H9 (cell line): ENCODE measurements at regions not wholly inside any gene's neighbourhood (a gene's known extent, or its start where the extent isn't known, plus 50 kb on each side); places are given as distances from the start of the nearest gene placed in this dataset.

Source experiments
- DNase-seq: peaks from one replicate; pipeline ENCODE4 v3.0.0-alpha.2; 2017
- H2AFZ ChIP-seq: one replicate; pipeline ENCODE4 v1.6.1; 2013; ENCODE audit warnings: mild to moderate bottlenecking, low read length, control low read depth, moderate library complexity
- H2AK5ac ChIP-seq: 2 replicates; pipeline ENCODE4 v1.6.1; 2013; ENCODE audit warnings: low read length, control low read depth, mixed read lengths; ENCODE audit not compliant: insufficient read length
- H2BK120ac ChIP-seq: one replicate; pipeline ENCODE4 v1.6.1; 2013; ENCODE audit warnings: low read depth, mild to moderate bottlenecking, low read length, control low read depth, inconsistent platforms; ENCODE audit not compliant: poor library complexity, severe bottlenecking
- H2BK12ac ChIP-seq: 2 replicates; pipeline ENCODE4 v1.6.1; 2013; ENCODE audit warnings: low read length, control low read depth, mixed read lengths, low read depth; ENCODE audit not compliant: insufficient read length
- H2BK15ac ChIP-seq: 2 replicates; pipeline ENCODE4 v1.6.1; 2013; ENCODE audit warnings: low read depth, low read length, control low read depth
- H2BK20ac ChIP-seq: one replicate; pipeline ENCODE4 v1.6.1; 2013; ENCODE audit warnings: low read depth, mild to moderate bottlenecking, low read length, control low read depth, inconsistent platforms; ENCODE audit not compliant: poor library complexity, severe bottlenecking
- H2BK5ac ChIP-seq: 2 replicates; pipeline ENCODE4 v1.6.1; 2013; ENCODE audit warnings: low read length, control low read depth, mixed read lengths; ENCODE audit not compliant: insufficient read length
- H3K14ac ChIP-seq: 2 replicates; pipeline ENCODE4 v1.6.1; 2013; ENCODE audit warnings: low read length, control low read depth; ENCODE audit not compliant: insufficient read depth
- H3K18ac ChIP-seq: 2 replicates; pipeline ENCODE4 v1.6.1; 2013; ENCODE audit warnings: low read depth, mild to moderate bottlenecking, mixed read lengths, low read length, control low read depth; ENCODE audit not compliant: insufficient read length
- H3K23ac ChIP-seq: 2 replicates; pipeline ENCODE4 v1.6.1; 2013; ENCODE audit warnings: low read length, control low read depth, mixed read lengths, low read depth; ENCODE audit not compliant: insufficient read length
- H3K23me2 ChIP-seq: 2 replicates; pipeline ENCODE4 v1.6.1; 2013; ENCODE audit warnings: low read depth, mild to moderate bottlenecking, mixed read lengths, low read length, control low read depth; ENCODE audit not compliant: insufficient read length, poor library complexity, severe bottlenecking
- H3K27ac ChIP-seq: 2 replicates; pipeline ENCODE4 v1.5.1; 2013; ENCODE audit warnings: low read length, control low read depth, mixed read lengths, low read depth; ENCODE audit not compliant: insufficient read length
- H3K27me3 ChIP-seq: 2 replicates; pipeline ENCODE4 v1.6.1; 2013; ENCODE audit warnings: low read length, control low read depth, inconsistent platforms; ENCODE audit not compliant: insufficient read depth
- H3K4ac ChIP-seq: 2 replicates; pipeline ENCODE4 v1.6.1; 2013; ENCODE audit warnings: low read depth, mild to moderate bottlenecking, control low read depth, inconsistent platforms, low read length, moderate library complexity
- H3K4me1 ChIP-seq: 2 replicates; pipeline ENCODE4 v1.6.1; 2013; ENCODE audit warnings: low read length, control low read depth, inconsistent platforms; ENCODE audit not compliant: insufficient read depth
- H3K4me2 ChIP-seq: 2 replicates; pipeline ENCODE4 v1.6.1; 2013; ENCODE audit warnings: low read length, control low read depth, mixed read lengths; ENCODE audit not compliant: insufficient read length, insufficient read depth
- H3K56ac ChIP-seq: 2 replicates; pipeline ENCODE4 v1.6.1; 2013; ENCODE audit warnings: low read depth, mild to moderate bottlenecking, mixed read lengths, low read length, control low read depth; ENCODE audit not compliant: insufficient read length
- H3K79me1 ChIP-seq: 2 replicates; pipeline ENCODE4 v1.6.1; 2013; ENCODE audit warnings: low read depth, mild to moderate bottlenecking, moderate library complexity, low read length, control low read depth, inconsistent platforms; ENCODE audit not compliant: insufficient read depth, poor library complexity, severe bottlenecking
- H3K79me2 ChIP-seq: 2 replicates; pipeline ENCODE4 v1.6.1; 2013; ENCODE audit warnings: low read length, control low read depth, inconsistent platforms; ENCODE audit not compliant: insufficient read depth
- H3K9ac ChIP-seq: 2 replicates; pipeline ENCODE4 v1.6.1; 2013; ENCODE audit warnings: low read length, control low read depth, mixed read lengths; ENCODE audit not compliant: insufficient read length; ENCODE audit errors: extremely low read depth
- H3K9me3 ChIP-seq: one replicate; pipeline ENCODE4 v1.6.1; 2013; ENCODE audit warnings: low read depth, low read length, inconsistent platforms; ENCODE audit not compliant: control insufficient read depth
- H3T11ph ChIP-seq: one replicate; pipeline ENCODE4 v1.6.1; 2013; ENCODE audit warnings: mild to moderate bottlenecking, low read length, control low read depth, inconsistent platforms
- H4K20me1 ChIP-seq: one replicate; pipeline ENCODE4 v1.6.1; 2013; ENCODE audit not compliant: control insufficient read depth, insufficient read length, insufficient read depth
- H4K5ac ChIP-seq: 2 replicates; pipeline ENCODE4 v1.6.1; 2013; ENCODE audit warnings: low read depth, mild to moderate bottlenecking, mixed read lengths, low read length, control low read depth; ENCODE audit not compliant: insufficient read length
- H4K8ac ChIP-seq: replicated peaks from 2 replicates; pipeline ENCODE4 v1.6.1; 2013; ENCODE audit warnings: low read length, control low read depth, mixed read lengths, low read depth; ENCODE audit not compliant: insufficient read length
- H4K91ac ChIP-seq: 2 replicates; pipeline ENCODE4 v1.6.1; 2013; ENCODE audit warnings: low read depth, mild to moderate bottlenecking, moderate library complexity, mixed read lengths, low read length, control low read depth; ENCODE audit not compliant: insufficient read length
- H3K27ac Mint-ChIP-seq, 3 experiments: 2 replicates in 2 of 3; 3 replicates in 1 of 3; pipeline ENCODE4 v1.8.0; 2020 to 2021; ENCODE audit warnings: mixed read lengths in 3 of 3, mild to moderate bottlenecking in 1 of 3, moderate library complexity in 1 of 3
- H3K27me3 Mint-ChIP-seq: 2 replicates; pipeline ENCODE4 v1.8.0; 2021; ENCODE audit warnings: low read depth, mild to moderate bottlenecking, moderate library complexity, mixed read lengths
- H3K36me3 Mint-ChIP-seq, 3 experiments: 2 replicates in 2 of 3; 3 replicates in 1 of 3; pipeline ENCODE4 v1.8.0; 2020 to 2021; ENCODE audit warnings: low read depth in 3 of 3, mixed read lengths in 3 of 3; ENCODE audit not compliant: insufficient read depth in 1 of 3
- H3K4me1 Mint-ChIP-seq, 2 experiments: 2 replicates each; pipeline ENCODE4 v1.8.0; 2020; ENCODE audit warnings: mixed read lengths in 2 of 2
- H3K4me3 Mint-ChIP-seq, 2 experiments: 2 replicates in 1 of 2; 3 replicates in 1 of 2; pipeline ENCODE4 v1.8.0; 2020 to 2021; ENCODE audit warnings: mild to moderate bottlenecking in 2 of 2, mixed read lengths in 2 of 2, moderate library complexity in 1 of 2
- H3K9me3 Mint-ChIP-seq, 2 experiments: 2 replicates in 1 of 2; 3 replicates in 1 of 2; pipeline ENCODE4 v1.8.0; 2020; ENCODE audit warnings: mild to moderate bottlenecking in 2 of 2, mixed read lengths in 2 of 2, moderate library complexity in 1 of 2
- TF ChIP-seq, protein P1 (sequence below): fragments of 200-600 bp; sonication (generic); conservative IDR thresholded peaks from 3 replicates; pipeline ENCODE4 v1.8.0; 2021; ENCODE audit warnings: antibody characterized with exemption, mild to moderate bottlenecking

- no peak overlapping the region for H3K9ac ChIP-seq
- no peak overlapping the region for H3K56ac ChIP-seq
- H3K4me2 ChIP-seq = no peak overlapping the region
- no peak for DNase-seq
- no peak overlapping the region for H3K18ac ChIP-seq
- H2BK120ac ChIP-seq = no peak overlapping the region
- Mint-ChIP-seq H3K4me3 (no peak overlapping the region), H3K4me1 (peaks cover 25 to 26% of the 10 kb centered on the region in 2 experiments), H3K27me3 (no peaks in the 10 kb centered on the region), H3K9me3 (no peaks in the 10 kb centered on the region), H3K36me3 (no peaks in the 10 kb centered on the region), H3K27ac (no peak overlapping the region; a peak in 1 of 7 replicates)
- no peaks in the 10 kb centered on the region for H3K79me2 ChIP-seq
- H3K23me2 ChIP-seq = no peaks in the 10 kb centered on the region
- H2BK15ac ChIP-seq = no peak overlapping the region
- no peak overlapping the region for H2BK5ac ChIP-seq
- no peak overlapping the region for H3K14ac ChIP-seq
- no peaks in the 10 kb centered on the region for H3K9me3 ChIP-seq
- H3K27me3 ChIP-seq = no peaks in the 10 kb centered on the region
- H4K5ac ChIP-seq = no peak overlapping the region
- H3K4me1 ChIP-seq = peaks cover 6% of the 10 kb centered on the region; the same call in 1 of the 2 replicates
- no peak overlapping the region for H4K91ac ChIP-seq
- H2AFZ ChIP-seq = no peak overlapping the region
- no peak overlapping the region for H3K27ac ChIP-seq
- no peak overlapping the region for H3K4ac ChIP-seq
- H3K23ac ChIP-seq = no peak overlapping the region
- no peaks in the 10 kb centered on the region for H3K79me1 ChIP-seq
- H2BK12ac ChIP-seq = no peak overlapping the region
- H3T11ph ChIP-seq = no peak overlapping the region
- H2AK5ac ChIP-seq = no peak overlapping the region
- H4K20me1 ChIP-seq = no peaks in the 10 kb centered on the region
- H4K8ac ChIP-seq = no peak overlapping the region
- TF ChIP-seq, protein P1, sequence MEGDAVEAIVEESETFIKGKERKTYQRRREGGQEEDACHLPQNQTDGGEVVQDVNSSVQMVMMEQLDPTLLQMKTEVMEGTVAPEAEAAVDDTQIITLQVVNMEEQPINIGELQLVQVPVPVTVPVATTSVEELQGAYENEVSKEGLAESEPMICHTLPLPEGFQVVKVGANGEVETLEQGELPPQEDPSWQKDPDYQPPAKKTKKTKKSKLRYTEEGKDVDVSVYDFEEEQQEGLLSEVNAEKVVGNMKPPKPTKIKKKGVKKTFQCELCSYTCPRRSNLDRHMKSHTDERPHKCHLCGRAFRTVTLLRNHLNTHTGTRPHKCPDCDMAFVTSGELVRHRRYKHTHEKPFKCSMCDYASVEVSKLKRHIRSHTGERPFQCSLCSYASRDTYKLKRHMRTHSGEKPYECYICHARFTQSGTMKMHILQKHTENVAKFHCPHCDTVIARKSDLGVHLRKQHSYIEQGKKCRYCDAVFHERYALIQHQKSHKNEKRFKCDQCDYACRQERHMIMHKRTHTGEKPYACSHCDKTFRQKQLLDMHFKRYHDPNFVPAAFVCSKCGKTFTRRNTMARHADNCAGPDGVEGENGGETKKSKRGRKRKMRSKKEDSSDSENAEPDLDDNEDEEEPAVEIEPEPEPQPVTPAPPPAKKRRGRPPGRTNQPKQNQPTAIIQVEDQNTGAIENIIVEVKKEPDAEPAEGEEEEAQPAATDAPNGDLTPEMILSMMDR = no peak
- H2BK20ac ChIP-seq = no peak overlapping the region
Measured at GRCh38 chr13:68028701-68029100, 798.6 kb upstream of the PCDH9 start.
